Activated CD4-positive, alpha-beta T cell treated with anti-CD3 and anti-CD28 coated beads, Interleukin-10, Interleukin-2, amounts not matched to agents 100 ng/mL and 50 ng/mL, durations not matched to agents 16 hours and 8 hours (primary cell): ENCODE measurements at regions not wholly inside any gene's neighbourhood (a gene's known extent, or its start where the extent isn't known, plus 50 kb on each side); places are given as distances from the start of the nearest gene placed in this dataset.
A peak's percentile ranks its signal among the peaks of the same experiment; 100 is the strongest.
"Not testable (repeated sequence)": the region's sequence is repeated elsewhere in the genome, so short reads cannot be mapped to it uniquely, and the experiment has no call there.

Experiments used
- DNase-seq: peaks from one replicate; pipeline ENCODE4 v3.0.0-alpha.2; 2020

GRCh38 chr20:53833333-53834061 lies 236.9 kb downstream of the BCAS1 start:
- no peak for DNase-seq

- DNase-seq, result no peak
These were observed 237.9 kb downstream of the BCAS1 start for GRCh38 chr20:53832499-53832898.

GRCh38 chr20:53831812-53832211 lies 238.2 kb upstream of the ZNF217 start:
- DNase-seq, result no peak

GRCh38 chr20:53831228-53831627 lies 237.6 kb upstream of the ZNF217 start:
- DNase-seq, result no peak

- no peak for DNase-seq
These were observed 236.3 kb upstream of the ZNF217 start for GRCh38 chr20:53829724-53830521.

- DNase-seq, result peak; percentile 25
These were observed 235.7 kb upstream of the ZNF217 start for GRCh38 chr20:53829255-53829723.

GRCh38 chr20:53828682-53829254 lies 235.1 kb upstream of the ZNF217 start:
- DNase-seq, result no peak

- DNase-seq, result no peak
These were observed 234.5 kb upstream of the ZNF217 start for GRCh38 chr20:53828088-53828681.

GRCh38 chr20:53827292-53828087 lies 233.9 kb upstream of the ZNF217 start:
- DNase-seq, result no peak

GRCh38 chr20:53826597-53827291 lies 233.1 kb upstream of the ZNF217 start:
- DNase-seq, result no peak

GRCh38 chr20:53826090-53826489 lies 232.5 kb upstream of the ZNF217 start:
- DNase-seq, result no peak

GRCh38 chr20:53825282-53825681 lies 231.6 kb upstream of the ZNF217 start:
- DNase-seq, result no peak

GRCh38 chr20:53824779-53825178 lies 231.1 kb upstream of the ZNF217 start:
- no peak for DNase-seq

GRCh38 chr20:53823121-53823764 lies 229.6 kb upstream of the ZNF217 start:
- no peak for DNase-seq

GRCh38 chr20:53822534-53822933 lies 228.9 kb upstream of the ZNF217 start:
- DNase-seq, result no peak

- DNase-seq, result no peak
These were observed 226.4 kb upstream of the ZNF217 start for GRCh38 chr20:53819973-53820451.

GRCh38 chr20:53818457-53819177 lies 225.0 kb upstream of the ZNF217 start:
- DNase-seq, result no peak

- DNase-seq, result not testable (repeated sequence)
These were observed 223.9 kb upstream of the ZNF217 start for GRCh38 chr20:53817513-53817912.

- no peak for DNase-seq
These were observed 223.3 kb upstream of the ZNF217 start for GRCh38 chr20:53816872-53817398.

- DNase-seq, result no peak
These were observed 221.9 kb upstream of the ZNF217 start for GRCh38 chr20:53815509-53815908.
